ENCODE measurements at regions not wholly inside any gene's neighbourhood (a gene's known extent, or its start where the extent isn't known, plus 50 kb on each side); places are given as distances from the start of the nearest gene placed in this dataset.

- TF ChIP-seq ZNF8 (CRISPR knock-in tag; IDR thresholded peaks at IDR 0.05) (no peak), SNAI2 (CRISPR knock-in tag; IDR thresholded peaks at IDR 0.05) (no peak), ZNF565 (CRISPR knock-in tag; conservative IDR thresholded peaks at IDR 0.05; ENCODE audit: low read depth) (no peak), RARB (CRISPR knock-in tag; IDR thresholded peaks at IDR 0.05) (no peak), TCF4 (CRISPR knock-in tag; IDR thresholded peaks at IDR 0.05; ENCODE audit: borderline replicate concordance) (no peak), TOX (CRISPR knock-in tag; IDR thresholded peaks at IDR 0.05; ENCODE audit: borderline replicate concordance) (no peak), ZC3H10 (CRISPR knock-in tag; IDR thresholded peaks at IDR 0.05) (no peak), CREB5 (CRISPR knock-in tag; IDR thresholded peaks at IDR 0.05; ENCODE audit: low read depth) (no peak), ISL1 (CRISPR knock-in tag; IDR thresholded peaks at IDR 0.05) (no peak), ZFP3 (CRISPR knock-in tag; IDR thresholded peaks at IDR 0.05) (no peak), CSRNP3 (CRISPR knock-in tag; IDR thresholded peaks at IDR 0.05) (no peak), PPARA (CRISPR knock-in tag; IDR thresholded peaks at IDR 0.05; ENCODE audit: borderline replicate concordance) (no peak), OSR1 (CRISPR knock-in tag; IDR thresholded peaks at IDR 0.05) (no peak), PATZ1 (CRISPR knock-in tag; IDR thresholded peaks at IDR 0.05; ENCODE audit: borderline replicate concordance) (no peak), ZNF70 (CRISPR knock-in tag; IDR thresholded peaks at IDR 0.05) (no peak), CSDC2 (CRISPR knock-in tag; IDR thresholded peaks at IDR 0.05) (no peak), ARNTL (CRISPR knock-in tag; IDR thresholded peaks at IDR 0.05; ENCODE audit: borderline replicate concordance, low read depth) (no peak), ZFP30 (CRISPR knock-in tag; IDR thresholded peaks at IDR 0.05) (no peak), GLIS3 (CRISPR knock-in tag; IDR thresholded peaks at IDR 0.05) (no peak)
Observed at GRCh38 chr2:56473524-56473923, 289.7 kb downstream of the CCDC85A start.

GRCh38 chr2:56474412-56475158, 290.8 kb downstream of the CCDC85A start:
- TF ChIP-seq PPARA (CRISPR knock-in tag; IDR thresholded peaks at IDR 0.05; ENCODE audit: borderline replicate concordance) (no peak), PATZ1 (CRISPR knock-in tag; IDR thresholded peaks at IDR 0.05; ENCODE audit: borderline replicate concordance) (no peak)
- ATAC-seq = peak; percentile 90

More at GRCh38 chr2:56473524-56473923, 289.7 kb downstream of the CCDC85A start:
- ATAC-seq = peak; percentile 30; the same call in 1 of the 3 replicates

- ATAC-seq = peak; percentile 48
- TF ChIP-seq ZFP30 (CRISPR knock-in tag; IDR thresholded peaks at IDR 0.05) (no peak), ZFP3 (CRISPR knock-in tag; IDR thresholded peaks at IDR 0.05) (no peak), ESRRG (CRISPR knock-in tag; IDR thresholded peaks at IDR 0.05) (no peak), TSHZ2 (CRISPR knock-in tag; IDR thresholded peaks at IDR 0.05) (no peak), PPARA (CRISPR knock-in tag; IDR thresholded peaks at IDR 0.05; ENCODE audit: borderline replicate concordance) (no peak), ZNF70 (CRISPR knock-in tag; IDR thresholded peaks at IDR 0.05) (no peak), TOX (CRISPR knock-in tag; IDR thresholded peaks at IDR 0.05; ENCODE audit: borderline replicate concordance) (no peak), SNAI2 (CRISPR knock-in tag; IDR thresholded peaks at IDR 0.05) (no peak)
Observed at GRCh38 chr2:56475191-56475590, 291.4 kb downstream of the CCDC85A start.

Data from SK-N-SH treated with all-trans-retinoic acid at 6 μM for 48 hours (cell line).